Activated CD8-positive, alpha-beta memory T cell treated with anti-CD3 and anti-CD28 coated beads for 4 hours (primary cell): ENCODE measurements at regions not wholly inside any gene's neighbourhood (a gene's known extent, or its start where the extent isn't known, plus 50 kb on each side); places are given as distances from the start of the nearest gene placed in this dataset.

Experiments
- DNase-seq, 2 donors: peaks; one replicate each; pipeline ENCODE4 v3.0.0-alpha.2; 2020; ENCODE audit warnings: low read depth in 2 of 2

- no peak for DNase-seq
These were observed 50.9 kb upstream of the CNIH3 start for GRCh38 chr1:224565186-224565585.

- no peak for DNase-seq
These were observed 50.3 kb upstream of the CNIH3 start for GRCh38 chr1:224565611-224566406.
